Loucy (cell line): ENCODE measurements at regions not wholly inside any gene's neighbourhood (a gene's known extent, or its start where the extent isn't known, plus 50 kb on each side); places are given as distances from the start of the nearest gene placed in this dataset.

Experiments
- H2AFZ ChIP-seq: fragments of 200-600 bp; sonication (generic); 2 replicates; pipeline ENCODE4 v1.6.0; 2016; ENCODE audit warnings: antibody characterized with exemption, mild to moderate bottlenecking, low read length, moderate library complexity
- H3F3A ChIP-seq: fragments of 200-600 bp; 2 replicates; pipeline ENCODE4 v1.6.0; 2016; ENCODE audit warnings: antibody characterized with exemption, low read depth, mild to moderate bottlenecking
- H3K27me3 ChIP-seq: fragments of 200-600 bp; sonication (generic); 2 replicates; pipeline ENCODE4 v1.6.1; 2014; ENCODE audit warnings: low read length, mild to moderate bottlenecking; ENCODE audit not compliant: insufficient read depth, poor library complexity, severe bottlenecking
- H3K36me3 ChIP-seq: fragments of 200-600 bp; sonication (generic); 2 replicates; pipeline ENCODE4 v1.6.1; 2016; ENCODE audit warnings: low read length; ENCODE audit not compliant: insufficient read depth
- H3K4me1 ChIP-seq: fragments of 200-600 bp; sonication (generic); 2 replicates; pipeline ENCODE4 v1.5.1; 2014; ENCODE audit warnings: low read length, mild to moderate bottlenecking; ENCODE audit not compliant: insufficient read depth, poor library complexity, severe bottlenecking
- H3K4me2 ChIP-seq: fragments of 200-600 bp; sonication (generic); 2 replicates; pipeline ENCODE4 v1.6.0; 2014; ENCODE audit warnings: antibody characterized with exemption, low read length, low read depth, mild to moderate bottlenecking; ENCODE audit not compliant: poor library complexity, severe bottlenecking
- H3K4me3 ChIP-seq: fragments of 200-600 bp; sonication (generic); 2 replicates; pipeline ENCODE4 v1.5.1; 2014; ENCODE audit warnings: low read length, mild to moderate bottlenecking, mixed read lengths; ENCODE audit not compliant: poor library complexity, severe bottlenecking
- H3K79me2 ChIP-seq: fragments of 200-600 bp; sonication (generic); 2 replicates; pipeline ENCODE4 v1.6.1; 2014; ENCODE audit warnings: low read length; ENCODE audit not compliant: insufficient read depth
- H3K9ac ChIP-seq: fragments of 200-600 bp; sonication (generic); 2 replicates; pipeline ENCODE4 v1.6.0; 2014; ENCODE audit warnings: mild to moderate bottlenecking, low read depth, low read length, moderate library complexity; ENCODE audit not compliant: poor library complexity, severe bottlenecking
- H3K9me2 ChIP-seq: fragments of 200-600 bp; sonication (generic); replicated peaks from 2 replicates; pipeline ENCODE4 v1.6.1; 2016; ENCODE audit warnings: low read depth, low read length, mixed read lengths
- H3K9me3 ChIP-seq: fragments of 200-600 bp; sonication (generic); 2 replicates; pipeline ENCODE4 v1.6.1; 2014; ENCODE audit warnings: mild to moderate bottlenecking, antibody characterized with exemption, low read length, low read depth; ENCODE audit not compliant: insufficient read depth
- H4K20me1 ChIP-seq: fragments of 200-600 bp; sonication (generic); 2 replicates; pipeline ENCODE4 v1.6.0; 2014; ENCODE audit warnings: antibody characterized with exemption, low read length, mild to moderate bottlenecking; ENCODE audit not compliant: insufficient read depth, poor library complexity, severe bottlenecking
- EZH2phosphoT487 ChIP-seq: fragments of 200-600 bp; IDR thresholded peaks from 2 replicates; pipeline ENCODE4 v1.6.1; 2018; ENCODE audit warnings: antibody characterized with exemption, mild to moderate bottlenecking, moderate library complexity, borderline replicate concordance
- TF ChIP-seq, protein P1 (sequence below): fragments of 200-600 bp; sonication (generic); conservative IDR thresholded peaks from 2 replicates; pipeline ENCODE4 v1.5.1; 2014; ENCODE audit warnings: mild to moderate bottlenecking, antibody characterized with exemption, low read length

DNA sequence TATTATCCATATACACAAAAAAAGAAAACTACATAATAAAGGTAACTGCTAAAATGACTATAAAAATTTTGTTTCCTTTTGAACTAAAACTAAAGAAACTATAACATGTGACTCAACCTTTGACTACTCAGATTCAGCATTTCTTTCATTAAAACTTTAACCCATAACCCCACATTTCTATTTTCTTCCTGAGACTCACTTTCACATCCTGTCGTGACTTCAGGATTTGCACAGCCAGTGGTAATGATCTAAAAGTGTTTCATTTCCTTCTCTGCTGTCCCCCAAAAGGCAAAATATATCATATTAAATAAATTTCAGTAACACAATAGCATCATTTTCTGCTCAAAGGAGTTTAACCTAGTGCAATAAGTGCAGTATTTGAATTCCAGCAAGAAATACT lies 1022.4 kb upstream of the DIAPH2 start:
- Histone ChIP-seq H3K4me2 (no peak overlapping the region), H3K4me3 (no peak overlapping the region), H3K9ac (no peak overlapping the region), H2AFZ (no peak overlapping the region), H3K4me1 (no peaks in the 10 kb centered on the region), H3K36me3 (no peaks in the 10 kb centered on the region), H3K27me3 (no peaks in the 10 kb centered on the region), H3F3A (no peaks in the 10 kb centered on the region), H3K79me2 (no peaks in the 10 kb centered on the region), H4K20me1 (no peaks in the 10 kb centered on the region), H3K9me3 (no peaks in the 10 kb centered on the region), H3K9me2 (no peaks in the 10 kb centered on the region)
- TF ChIP-seq, protein P1, sequence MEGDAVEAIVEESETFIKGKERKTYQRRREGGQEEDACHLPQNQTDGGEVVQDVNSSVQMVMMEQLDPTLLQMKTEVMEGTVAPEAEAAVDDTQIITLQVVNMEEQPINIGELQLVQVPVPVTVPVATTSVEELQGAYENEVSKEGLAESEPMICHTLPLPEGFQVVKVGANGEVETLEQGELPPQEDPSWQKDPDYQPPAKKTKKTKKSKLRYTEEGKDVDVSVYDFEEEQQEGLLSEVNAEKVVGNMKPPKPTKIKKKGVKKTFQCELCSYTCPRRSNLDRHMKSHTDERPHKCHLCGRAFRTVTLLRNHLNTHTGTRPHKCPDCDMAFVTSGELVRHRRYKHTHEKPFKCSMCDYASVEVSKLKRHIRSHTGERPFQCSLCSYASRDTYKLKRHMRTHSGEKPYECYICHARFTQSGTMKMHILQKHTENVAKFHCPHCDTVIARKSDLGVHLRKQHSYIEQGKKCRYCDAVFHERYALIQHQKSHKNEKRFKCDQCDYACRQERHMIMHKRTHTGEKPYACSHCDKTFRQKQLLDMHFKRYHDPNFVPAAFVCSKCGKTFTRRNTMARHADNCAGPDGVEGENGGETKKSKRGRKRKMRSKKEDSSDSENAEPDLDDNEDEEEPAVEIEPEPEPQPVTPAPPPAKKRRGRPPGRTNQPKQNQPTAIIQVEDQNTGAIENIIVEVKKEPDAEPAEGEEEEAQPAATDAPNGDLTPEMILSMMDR = no peak
- no peak for TF ChIP-seq EZH2phosphoT487

DNA sequence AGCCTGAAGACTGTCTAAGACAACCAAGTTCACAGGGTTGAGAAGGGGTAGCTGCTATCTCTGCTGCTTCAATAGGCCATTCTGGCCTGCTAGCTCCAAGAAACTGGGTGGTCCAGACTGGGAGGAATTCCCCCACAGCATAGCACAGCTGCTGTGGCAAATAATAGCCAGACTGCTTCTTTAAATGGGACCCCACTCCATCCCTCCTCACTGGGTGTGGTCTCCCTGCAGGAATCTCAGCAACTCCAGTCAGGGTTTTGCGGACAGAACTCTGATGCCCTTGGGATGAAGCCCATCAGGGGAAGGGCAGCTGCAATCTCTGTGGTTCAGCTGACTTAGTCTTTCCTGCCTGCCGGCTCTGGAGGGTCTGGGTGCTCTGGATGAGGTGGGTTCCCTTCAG lies 1018.6 kb upstream of the DIAPH2 start:
- Histone ChIP-seq H2AFZ (no peak overlapping the region), H3K9ac (no peak overlapping the region), H3F3A (no peaks in the 10 kb centered on the region), H4K20me1 (no peaks in the 10 kb centered on the region), H3K4me1 (no peaks in the 10 kb centered on the region), H3K79me2 (no peaks in the 10 kb centered on the region), H3K27me3 (no peaks in the 10 kb centered on the region), H3K9me2 (no peaks in the 10 kb centered on the region), H3K4me2 (no peak overlapping the region), H3K9me3 (no peaks in the 10 kb centered on the region), H3K36me3 (no peaks in the 10 kb centered on the region), H3K4me3 (no peak overlapping the region)
- TF ChIP-seq EZH2phosphoT487 = no peak
- TF ChIP-seq, protein P1 = no peak

DNA sequence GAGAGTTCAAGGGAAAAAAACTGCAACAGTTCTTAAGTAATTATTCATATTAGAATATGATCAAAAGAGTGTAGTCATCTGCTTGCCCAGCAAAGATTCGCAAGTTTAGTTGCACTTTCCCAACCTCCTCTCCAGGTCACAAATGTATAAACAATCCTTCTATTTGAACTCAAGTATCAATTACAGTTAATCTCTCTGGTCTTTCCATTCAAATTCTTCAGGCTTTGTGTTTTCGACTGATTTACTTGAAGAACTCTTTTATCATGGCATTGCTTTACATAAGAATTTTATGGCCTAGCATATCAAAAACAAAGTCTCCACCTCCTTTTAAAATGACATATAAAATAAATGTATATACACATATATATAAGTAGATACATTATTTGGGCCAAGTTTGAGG lies 1009.6 kb upstream of the DIAPH2 start:
- no peak overlapping the region for H2AFZ ChIP-seq
- no peaks in the 10 kb centered on the region for H3K36me3 ChIP-seq
- no peaks in the 10 kb centered on the region for H3K9me2 ChIP-seq
- H3K4me2 ChIP-seq = no peak overlapping the region
- no peak overlapping the region for H3K9ac ChIP-seq
- TF ChIP-seq EZH2phosphoT487 = no peak
- TF ChIP-seq, protein P1 = no peak
- H3K4me3 ChIP-seq = no peak overlapping the region
- H3K9me3 ChIP-seq = no peaks in the 10 kb centered on the region
- no peaks in the 10 kb centered on the region for H3F3A ChIP-seq
- no peaks in the 10 kb centered on the region for H4K20me1 ChIP-seq
- no peaks in the 10 kb centered on the region for H3K4me1 ChIP-seq
- no peaks in the 10 kb centered on the region for H3K79me2 ChIP-seq
- H3K27me3 ChIP-seq = no peaks in the 10 kb centered on the region
